Osteoblast (primary cell): ENCODE measurements at regions not wholly inside any gene's neighbourhood (a gene's known extent, or its start where the extent isn't known, plus 50 kb on each side); places are given as distances from the start of the nearest gene placed in this dataset.

Experiments used
- DNase-seq: peaks from one replicate; pipeline ENCODE4 v3.0.0; 2011; ENCODE audit warnings: low spot score, mixed read lengths; ENCODE audit not compliant: insufficient read length; ENCODE audit errors: missing footprints
- H2AFZ ChIP-seq: 2 replicates; pipeline ENCODE4 v1.6.0; 2011; ENCODE audit warnings: mild to moderate bottlenecking, low read length
- H3K27ac ChIP-seq: 2 replicates; pipeline ENCODE4 v1.5.1; 2011; ENCODE audit warnings: mild to moderate bottlenecking, low read depth, low read length, moderate library complexity
- H3K27me3 ChIP-seq: 2 replicates; pipeline ENCODE4 v1.6.0; 2012; ENCODE audit warnings: mild to moderate bottlenecking, control low read depth, inconsistent platforms, low read length, moderate library complexity; ENCODE audit not compliant: insufficient read depth
- H3K36me3 ChIP-seq: 2 replicates; pipeline ENCODE4 v1.5.1; 2011; ENCODE audit warnings: mild to moderate bottlenecking, low read length, control low read depth, moderate library complexity; ENCODE audit not compliant: insufficient read depth
- H3K4me1 ChIP-seq: 2 replicates; pipeline ENCODE4 v1.5.1; 2011; ENCODE audit warnings: mild to moderate bottlenecking, low read length, control low read depth, moderate library complexity; ENCODE audit not compliant: insufficient read depth
- H3K4me2 ChIP-seq: 2 replicates; pipeline ENCODE4 v1.6.0; 2011; ENCODE audit warnings: mild to moderate bottlenecking, low read length; ENCODE audit not compliant: insufficient read depth
- H3K4me3 ChIP-seq: fragments of 200-600 bp; sonication (generic); 3 replicates; pipeline ENCODE4 v1.5.1; 2012; ENCODE audit warnings: mild to moderate bottlenecking, low read length, inconsistent platforms; ENCODE audit not compliant: insufficient read depth
- H3K79me2 ChIP-seq: 2 replicates; pipeline ENCODE4 v1.6.0; 2012; ENCODE audit warnings: mild to moderate bottlenecking, low read length, control low read depth, inconsistent platforms; ENCODE audit not compliant: insufficient read depth
- H3K9me3 ChIP-seq: 2 replicates; pipeline ENCODE4 v1.5.1; 2011; ENCODE audit warnings: low read depth, low read length, control low read depth
- H4K20me1 ChIP-seq: 2 replicates; pipeline ENCODE4 v1.6.0; 2012; ENCODE audit warnings: mild to moderate bottlenecking, low read length, control low read depth; ENCODE audit not compliant: insufficient read depth
- CTCF ChIP-seq: IDR thresholded peaks from 2 replicates; pipeline ENCODE4 v1.5.1; 2011; ENCODE audit warnings: mild to moderate bottlenecking, low read depth, low read length, moderate library complexity; ENCODE audit errors: extremely low read depth

GRCh38 chr1:199858171-199858570 is 169.3 kb upstream of the NR5A2 start:
- no peaks in the 10 kb centered on the region for H3K36me3 ChIP-seq
- no peaks in the 10 kb centered on the region for H3K79me2 ChIP-seq
- H3K27ac ChIP-seq, result no peak overlapping the region
- H3K27me3 ChIP-seq, result no peaks in the 10 kb centered on the region
- no peak overlapping the region for H3K4me3 ChIP-seq
- H2AFZ ChIP-seq, result no peak overlapping the region
- H3K4me1 ChIP-seq, result no peaks in the 10 kb centered on the region
- no peak overlapping the region for H3K4me2 ChIP-seq
- DNase-seq, result no peak
- TF ChIP-seq CTCF, result no peak
- H4K20me1 ChIP-seq, result no peaks in the 10 kb centered on the region
- no peaks in the 10 kb centered on the region for H3K9me3 ChIP-seq

DNA sequence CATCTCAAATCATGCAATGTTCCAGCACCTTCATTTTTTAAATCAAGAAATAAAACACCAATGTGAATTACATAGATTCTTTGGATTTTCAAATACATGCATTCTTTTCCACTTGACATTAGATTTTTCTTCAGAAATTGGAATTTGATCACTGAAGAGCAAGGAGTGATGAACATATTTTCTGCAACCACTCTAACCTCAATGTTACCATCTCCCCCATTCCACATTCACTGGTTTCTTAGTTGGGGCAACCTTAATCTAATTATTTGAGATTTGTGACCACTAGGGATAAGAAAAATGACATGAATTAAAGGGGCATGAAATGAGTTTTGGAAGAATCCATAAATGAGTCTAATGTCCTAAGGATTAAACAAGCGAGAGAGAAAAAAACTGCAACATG is 168.7 kb upstream of the NR5A2 start:
- Histone ChIP-seq H3K4me1 (no peaks in the 10 kb centered on the region), H2AFZ (no peak overlapping the region)
- no peak for DNase-seq

DNA sequence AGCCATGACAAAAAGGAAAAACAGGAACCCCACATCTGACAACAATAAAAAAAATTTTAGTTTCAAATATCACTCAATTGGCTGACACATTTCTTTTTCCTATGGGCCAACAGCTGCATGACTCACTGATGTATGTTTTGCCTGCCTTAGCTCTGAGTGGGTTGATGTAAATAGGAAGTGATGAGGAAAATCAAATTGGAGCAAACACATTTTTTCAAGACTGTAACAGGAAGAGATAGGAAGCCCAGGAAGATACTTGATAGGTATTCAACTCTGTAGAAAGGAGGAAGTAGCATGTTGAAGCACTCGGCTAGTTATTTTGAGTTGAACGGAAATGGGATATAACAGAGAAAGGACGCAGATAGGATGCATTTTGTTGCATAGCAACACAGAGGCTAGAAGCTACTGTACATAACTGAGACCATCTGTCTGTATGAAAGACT is 168.0 kb upstream of the NR5A2 start:
- H3K79me2 ChIP-seq, result no peaks in the 10 kb centered on the region
- no peak overlapping the region for H2AFZ ChIP-seq
- no peaks in the 10 kb centered on the region for H4K20me1 ChIP-seq
- no peak overlapping the region for H3K27ac ChIP-seq
- H3K4me3 ChIP-seq, result no peak overlapping the region
- DNase-seq, result no peak
- H3K27me3 ChIP-seq, result no peaks in the 10 kb centered on the region
- H3K4me1 ChIP-seq, result no peaks in the 10 kb centered on the region
- TF ChIP-seq CTCF, result no peak
- no peak overlapping the region for H3K4me2 ChIP-seq
- no peaks in the 10 kb centered on the region for H3K36me3 ChIP-seq
- no peaks in the 10 kb centered on the region for H3K9me3 ChIP-seq

More for the DNA sequence above, 168.7 kb upstream of the NR5A2 start:
- no peaks in the 10 kb centered on the region for H3K36me3 ChIP-seq
- H3K27ac ChIP-seq, result no peak overlapping the region
- H3K79me2 ChIP-seq, result no peaks in the 10 kb centered on the region
- no peak overlapping the region for H3K4me3 ChIP-seq
- H3K9me3 ChIP-seq, result no peaks in the 10 kb centered on the region
- no peak overlapping the region for H3K4me2 ChIP-seq
- no peak for TF ChIP-seq CTCF
- H4K20me1 ChIP-seq, result no peaks in the 10 kb centered on the region
- no peaks in the 10 kb centered on the region for H3K27me3 ChIP-seq

GRCh38 chr1:199861020-199861795 is 166.3 kb upstream of the NR5A2 start:
- no peak for TF ChIP-seq CTCF
- H3K27me3 ChIP-seq, result no peaks in the 10 kb centered on the region
- H3K27ac ChIP-seq, result no peak overlapping the region
- H2AFZ ChIP-seq, result no peak overlapping the region
- no peaks in the 10 kb centered on the region for H3K4me1 ChIP-seq
- H3K4me2 ChIP-seq, result no peak overlapping the region
- H3K36me3 ChIP-seq, result no peaks in the 10 kb centered on the region
- no peaks in the 10 kb centered on the region for H3K79me2 ChIP-seq
- no peaks in the 10 kb centered on the region for H4K20me1 ChIP-seq
- no peaks in the 10 kb centered on the region for H3K9me3 ChIP-seq
- no peak overlapping the region for H3K4me3 ChIP-seq
- DNase-seq, result no peak
